ENCODE measurements at regions not wholly inside any gene's neighbourhood (a gene's known extent, or its start where the extent isn't known, plus 50 kb on each side); places are given as distances from the start of the nearest gene placed in this dataset.

- TF ChIP-seq CTCF (IDR thresholded peaks at IDR 0.05), result no peak
- no peak for TF ChIP-seq POLR2A (IDR thresholded peaks at IDR 0.05; ENCODE audit: low read length)
- no peak for TF ChIP-seq CHD2 (IDR thresholded peaks at IDR 0.05; ENCODE audit: low read length, partially characterized antibody)
- TF ChIP-seq EHMT2 (IDR thresholded peaks at IDR 0.05; ENCODE audit: low read depth), result no peak
Observed at GRCh38 chr5:136703706-136704105, 338.4 kb upstream of the TRPC7 start.

Data from A549 (cell line).